Hepatic stellate cell (primary cell): ENCODE measurements at regions not wholly inside any gene's neighbourhood (a gene's known extent, or its start where the extent isn't known, plus 50 kb on each side); places are given as distances from the start of the nearest gene placed in this dataset.

ENCODE experiments used
- DNase-seq: peaks from one replicate; pipeline ENCODE4 v3.0.0; 2011; ENCODE audit warnings: low spot score

DNA sequence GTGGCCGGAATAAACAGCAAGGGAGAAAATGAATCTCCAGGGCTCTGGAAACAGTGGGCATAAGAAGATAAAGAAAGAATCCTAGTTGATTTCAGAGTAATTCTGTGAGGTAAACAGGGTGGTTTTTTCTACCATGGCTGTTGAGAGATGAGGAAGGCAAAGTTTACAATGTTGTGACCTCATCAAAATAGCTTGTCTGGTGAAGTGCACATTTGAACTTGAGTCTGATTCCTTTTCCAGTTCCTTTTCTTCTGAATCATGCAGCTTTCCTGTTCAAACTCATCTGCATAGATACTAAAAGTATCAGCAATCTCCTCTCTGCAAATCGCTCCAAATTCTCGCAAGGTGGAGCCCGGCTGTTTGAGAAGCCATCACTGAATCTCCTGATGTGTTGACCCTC, 161.7 kb downstream of the PLPP3 start:
- DNase-seq, result no peak

DNA sequence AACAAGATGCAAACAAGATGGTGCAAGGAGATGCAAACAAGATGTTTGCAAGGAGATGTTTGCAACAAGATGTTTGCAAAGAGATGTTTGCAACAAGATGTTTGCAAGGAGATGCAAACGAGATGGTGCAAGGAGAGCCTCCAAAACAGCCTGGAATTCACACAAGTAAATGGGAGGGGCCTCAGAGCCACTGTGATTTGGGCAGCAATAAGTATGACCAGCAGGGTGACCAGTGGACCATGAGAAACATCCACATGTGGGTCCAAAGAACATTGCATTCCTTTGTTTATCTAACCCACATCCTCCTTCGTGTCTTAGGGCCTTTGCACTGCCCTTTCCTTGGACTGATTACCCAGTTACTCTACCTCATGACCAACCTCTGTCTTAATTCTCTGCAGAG, 162.9 kb downstream of the PLPP3 start:
- no peak for DNase-seq

DNA sequence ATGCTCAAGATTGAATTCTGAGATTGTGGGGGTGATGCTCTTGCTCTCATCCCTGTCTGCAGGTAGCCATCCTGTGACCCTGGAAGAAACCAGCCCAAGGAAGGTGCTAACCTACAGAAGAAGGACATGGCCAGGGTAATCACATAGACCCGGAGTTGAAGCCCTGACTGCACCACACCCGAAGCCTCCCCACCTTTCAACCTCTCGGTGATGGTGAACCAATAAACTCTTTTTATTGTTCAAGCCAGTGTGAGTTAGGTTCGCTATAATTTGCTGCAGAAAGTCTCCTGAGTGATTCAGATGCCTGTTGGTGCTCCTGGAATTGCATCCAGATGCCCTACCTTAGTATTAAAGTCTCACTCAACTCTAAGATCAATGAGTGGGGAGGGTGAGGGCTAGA, 163.6 kb downstream of the PLPP3 start:
- no peak for DNase-seq

DNA sequence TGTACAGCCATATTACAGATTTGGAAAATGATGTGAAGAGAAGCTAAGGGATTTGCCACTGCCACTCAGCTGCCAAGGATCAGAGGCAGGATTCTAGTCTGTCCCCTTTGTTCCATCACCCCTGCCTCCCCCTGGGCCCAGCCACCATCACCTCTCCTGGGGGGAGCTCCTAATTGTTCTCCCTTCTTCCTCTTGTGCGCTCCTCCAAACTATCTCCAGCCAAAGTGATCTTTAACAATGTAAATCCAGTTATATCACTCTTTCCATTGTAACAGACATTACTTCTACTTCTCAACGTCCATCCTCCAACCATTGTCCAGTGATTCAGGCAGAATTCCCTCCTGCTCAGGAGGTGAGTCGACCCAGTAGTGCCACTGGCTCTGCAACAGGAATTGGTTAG, 164.1 kb downstream of the PLPP3 start:
- no peak for DNase-seq

DNA sequence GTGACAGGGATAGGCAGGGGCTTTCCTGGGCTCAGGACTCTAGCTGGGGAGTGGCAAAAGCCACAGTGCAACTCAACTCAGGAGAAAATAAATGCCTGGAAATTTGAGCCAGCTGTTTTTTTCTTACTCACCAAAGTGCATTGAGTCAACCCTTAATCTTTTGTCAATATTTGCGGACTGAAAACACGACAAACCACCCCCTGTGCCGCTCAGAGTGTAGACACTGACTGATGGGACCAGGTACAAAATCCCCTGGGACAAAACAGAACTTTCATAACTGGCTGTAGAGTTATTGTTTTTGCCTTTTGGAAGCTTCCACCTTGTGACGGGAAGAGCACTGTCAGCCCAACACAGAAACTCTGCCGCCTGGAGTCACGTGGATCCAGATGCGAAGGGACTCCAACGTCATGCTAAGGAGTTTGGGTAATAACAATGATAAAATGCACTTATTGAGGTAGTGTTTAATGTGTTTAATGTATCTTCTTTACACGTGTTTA, 164.6 kb downstream of the PLPP3 start:
- no peak for DNase-seq

DNA sequence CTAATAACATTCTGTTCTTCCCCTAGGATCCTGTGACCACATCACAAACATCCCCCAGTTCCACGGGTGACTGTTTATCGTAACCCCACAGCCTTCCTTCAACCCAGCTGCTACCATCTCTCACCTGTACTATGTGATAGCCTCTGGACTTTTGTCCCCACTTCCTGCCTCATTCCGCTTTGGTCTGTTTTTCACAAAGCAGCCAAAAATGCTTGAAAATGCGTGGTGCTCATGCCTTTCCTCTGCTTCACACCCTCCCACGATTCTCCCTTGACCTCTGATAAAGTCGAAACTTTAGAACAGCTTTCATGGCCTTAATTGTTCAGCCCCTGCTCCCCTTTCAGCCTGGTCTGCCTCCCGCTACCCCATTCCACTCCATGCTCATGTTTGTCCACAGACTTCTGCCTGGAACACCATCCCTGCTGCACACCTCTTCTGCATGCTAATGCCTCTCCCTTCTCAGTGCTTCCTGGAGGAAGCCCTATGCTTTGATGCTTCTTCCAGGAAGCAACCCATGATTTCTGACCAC, 165.6 kb downstream of the PLPP3 start:
- no peak for DNase-seq

DNA sequence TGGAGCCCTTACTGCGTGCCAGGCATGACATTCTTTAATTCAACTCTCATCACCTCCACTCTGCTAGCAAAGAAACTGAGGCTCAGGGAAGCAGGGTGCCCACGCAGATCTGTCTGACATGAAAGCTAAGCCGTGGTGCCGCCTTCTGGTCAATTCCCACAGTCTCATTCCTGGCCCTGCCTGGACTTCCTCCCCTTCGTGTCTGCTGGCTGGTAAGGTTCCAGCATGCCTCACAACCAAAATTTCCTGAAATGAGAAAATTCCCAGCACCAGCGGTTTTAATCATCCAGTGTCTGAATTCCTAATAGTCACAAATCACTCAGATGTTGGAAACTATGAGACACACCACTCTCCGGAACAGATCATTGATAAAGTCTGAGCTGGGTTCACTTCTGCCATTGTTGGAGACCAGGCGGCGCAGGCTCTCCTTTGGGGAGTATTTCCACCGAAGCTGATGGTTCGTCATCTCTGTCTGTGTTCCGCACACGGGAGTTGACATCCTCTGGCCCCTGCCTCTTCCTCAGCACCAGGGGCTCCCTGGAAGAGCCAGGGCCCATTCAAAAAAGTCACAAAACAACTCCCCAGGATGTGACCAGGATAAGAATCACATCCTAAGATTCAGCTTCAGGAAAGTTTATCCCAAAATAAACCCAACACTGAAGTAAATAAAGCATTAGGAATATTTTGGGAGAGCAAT, 167.7 kb downstream of the PLPP3 start:
- no peak for DNase-seq

DNA sequence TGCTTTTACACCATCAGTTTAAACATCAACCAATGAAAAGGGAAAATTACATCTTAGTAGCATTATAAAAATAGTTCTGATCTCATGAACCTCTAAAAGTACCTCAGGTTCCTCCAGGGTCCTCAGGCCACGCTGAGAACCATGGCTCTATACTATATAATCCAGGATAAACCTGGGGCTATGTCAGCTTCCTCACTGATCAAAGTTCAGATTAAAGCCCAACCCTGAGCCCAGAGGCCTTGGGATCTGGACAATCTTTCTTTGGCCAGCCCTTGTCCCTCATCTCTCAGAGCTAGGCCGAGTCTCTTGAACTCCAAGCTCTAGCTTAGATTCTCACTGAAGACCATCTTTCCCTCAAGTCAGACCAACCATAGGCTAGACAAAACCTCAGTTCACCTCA, 168.3 kb downstream of the PLPP3 start:
- DNase-seq, result no peak

DNA sequence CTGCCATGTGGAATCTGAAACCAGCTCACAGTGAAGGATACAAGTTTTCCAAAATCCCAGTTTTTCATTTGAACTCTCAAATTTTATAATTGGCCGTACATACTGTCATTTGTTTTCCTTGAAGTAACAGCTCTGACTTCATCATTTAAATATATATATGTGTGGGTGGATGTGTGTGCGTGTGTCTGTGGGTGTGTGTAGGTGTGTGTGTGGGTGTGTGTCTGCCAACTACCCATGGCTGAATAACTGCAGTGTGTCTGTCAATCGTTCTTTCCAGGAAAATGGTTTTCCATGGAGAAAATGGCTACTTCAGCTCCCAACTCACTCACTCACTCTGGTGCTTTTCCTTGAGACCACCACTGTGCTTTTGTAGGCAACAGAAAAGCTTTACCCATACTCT, 169.0 kb downstream of the PLPP3 start:
- no peak for DNase-seq

DNA sequence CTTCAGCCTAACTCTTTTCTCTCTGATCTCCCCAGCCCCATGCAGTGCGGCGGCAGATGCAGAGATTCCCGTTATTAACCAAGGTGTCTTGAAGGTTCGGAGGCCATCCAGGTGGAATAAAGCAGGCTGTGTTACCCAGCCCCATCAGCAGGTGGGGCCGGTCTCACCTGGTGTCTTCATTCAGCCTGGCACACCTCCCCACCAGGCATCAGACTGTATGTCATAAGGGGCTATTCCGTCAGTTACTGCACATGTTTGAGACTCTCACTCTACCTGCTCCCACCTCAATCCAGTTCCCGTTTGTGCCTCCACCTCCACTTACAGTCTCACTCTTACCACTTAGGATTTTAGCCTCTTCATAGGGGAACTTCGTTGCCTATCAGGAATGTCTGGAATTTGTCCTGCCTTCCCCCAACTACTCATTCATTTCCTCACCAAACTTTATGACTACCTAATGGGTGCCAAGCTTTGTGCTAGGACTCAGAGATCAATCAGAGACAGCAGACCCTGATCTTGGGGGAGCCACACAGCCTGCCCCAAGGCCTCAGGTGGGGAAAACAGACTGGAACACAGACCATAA, 170.2 kb downstream of the PLPP3 start:
- no peak for DNase-seq

DNA sequence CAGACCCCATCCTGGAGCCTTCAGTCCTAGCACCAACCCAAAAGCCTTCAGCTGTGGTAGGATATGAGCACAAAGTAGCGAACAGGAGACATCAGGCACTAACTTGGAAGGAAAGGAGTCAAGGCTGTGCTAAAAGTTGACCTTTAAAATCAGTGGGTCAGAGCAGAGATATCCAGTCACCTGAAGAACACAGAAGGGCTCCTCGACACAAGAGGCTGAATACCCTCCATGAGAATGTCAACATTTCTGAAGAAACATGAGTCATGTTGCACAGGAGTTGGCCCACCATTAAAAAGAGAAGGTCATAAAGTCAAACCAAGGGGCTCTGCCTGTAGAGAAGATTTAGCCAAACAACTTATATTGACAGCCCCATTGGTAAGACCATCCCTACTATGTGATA, 172.5 kb downstream of the PLPP3 start:
- DNase-seq, result no peak

DNA sequence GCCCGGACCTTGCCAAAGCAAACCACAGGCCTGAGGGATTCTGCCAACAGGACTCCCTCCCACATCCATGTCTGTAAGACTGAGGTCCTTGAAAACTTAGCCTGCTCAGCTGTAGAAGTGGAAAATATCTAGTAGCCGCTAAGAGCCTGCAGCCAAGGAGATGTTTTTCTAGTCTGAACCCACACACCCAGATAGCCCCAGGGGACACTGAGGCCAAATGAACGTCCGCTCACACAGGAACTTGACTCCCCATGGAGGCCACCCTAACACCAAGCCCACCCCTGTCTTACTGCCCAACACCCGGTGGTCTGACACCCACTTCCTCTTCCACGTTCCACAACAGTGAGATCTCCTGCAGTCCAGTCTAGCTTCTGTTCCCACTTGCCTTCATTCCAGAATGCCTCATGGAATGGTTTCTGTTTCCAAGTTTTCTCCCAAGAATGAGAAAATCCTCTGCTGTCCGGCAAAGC, 174.8 kb downstream of the PLPP3 start:
- DNase-seq, result no peak

DNA sequence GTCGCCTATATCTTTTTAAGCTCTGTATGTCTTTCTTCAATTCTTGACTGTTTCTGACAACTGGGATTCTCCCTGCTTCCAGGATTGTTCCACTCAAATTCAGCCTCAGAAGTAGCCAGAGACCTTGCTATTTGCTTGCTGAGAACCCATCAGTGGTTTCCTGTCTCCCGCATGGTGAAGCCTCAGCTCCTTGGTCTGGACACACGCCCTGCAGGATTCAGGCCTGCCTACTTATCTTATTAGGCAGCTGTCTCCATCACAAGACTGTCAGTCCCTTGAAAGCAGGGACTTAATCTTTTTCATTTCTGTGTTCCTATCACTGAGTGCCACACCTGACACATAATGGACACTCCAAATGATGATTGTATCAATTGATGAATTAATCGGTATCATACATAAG, 175.3 kb downstream of the PLPP3 start:
- DNase-seq, result no peak

DNA sequence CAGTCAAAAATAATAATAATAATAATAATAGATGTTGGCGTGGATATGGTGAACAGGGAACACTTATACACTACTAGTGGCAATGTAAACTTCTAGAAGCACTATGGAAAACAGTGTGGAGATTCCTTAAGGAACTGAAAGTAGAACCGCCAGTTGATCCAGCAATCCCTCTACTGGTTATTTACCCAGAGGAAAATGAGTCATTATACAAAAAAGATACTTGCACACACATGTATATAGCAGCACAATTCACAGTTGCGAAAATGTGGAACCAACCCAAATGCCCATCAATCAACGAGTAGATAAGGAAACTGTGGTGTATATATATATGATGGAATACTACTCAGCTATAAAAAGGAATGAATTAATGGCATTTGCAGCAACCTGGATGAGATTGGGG, 176.0 kb downstream of the PLPP3 start:
- DNase-seq, result no peak

DNA sequence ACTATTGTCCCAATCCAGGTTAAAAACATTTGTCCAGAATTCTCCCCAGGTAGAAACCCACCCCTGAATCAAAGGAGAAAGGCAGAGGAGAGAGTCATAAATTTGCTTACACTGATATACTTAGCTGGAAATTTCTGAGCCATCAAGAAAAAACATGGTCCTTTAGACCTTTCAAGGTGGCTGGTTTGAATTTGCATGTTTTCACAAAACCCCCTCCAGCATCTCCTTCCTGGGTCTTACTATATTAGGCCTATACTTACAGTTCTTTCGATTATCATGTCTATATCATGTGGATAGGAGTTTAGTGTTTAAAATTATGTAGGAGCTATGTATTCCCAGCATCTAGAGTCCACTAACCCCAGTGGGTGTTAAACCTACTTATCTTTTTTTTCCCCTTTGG, 178.2 kb downstream of the PLPP3 start:
- DNase-seq, result no peak

DNA sequence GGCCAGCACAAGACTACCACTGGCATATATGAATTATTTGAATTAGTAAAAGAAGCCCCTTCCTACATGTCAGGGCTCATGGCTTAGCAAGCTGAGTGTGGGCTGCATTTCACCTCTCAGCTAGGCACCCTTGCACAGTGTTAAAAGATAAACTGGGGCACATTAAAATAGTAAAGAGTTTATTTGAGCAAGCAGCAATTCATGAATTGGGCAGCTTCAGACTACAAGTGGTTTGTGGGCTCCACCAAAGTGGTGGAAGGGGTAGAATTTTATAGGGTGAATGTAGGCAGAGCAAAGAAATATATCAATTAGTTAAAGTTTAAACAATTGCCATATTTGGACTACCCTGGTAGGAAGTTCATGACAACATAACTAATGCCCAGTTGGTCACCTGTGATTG, 178.8 kb downstream of the PLPP3 start:
- DNase-seq, result no peak

DNA sequence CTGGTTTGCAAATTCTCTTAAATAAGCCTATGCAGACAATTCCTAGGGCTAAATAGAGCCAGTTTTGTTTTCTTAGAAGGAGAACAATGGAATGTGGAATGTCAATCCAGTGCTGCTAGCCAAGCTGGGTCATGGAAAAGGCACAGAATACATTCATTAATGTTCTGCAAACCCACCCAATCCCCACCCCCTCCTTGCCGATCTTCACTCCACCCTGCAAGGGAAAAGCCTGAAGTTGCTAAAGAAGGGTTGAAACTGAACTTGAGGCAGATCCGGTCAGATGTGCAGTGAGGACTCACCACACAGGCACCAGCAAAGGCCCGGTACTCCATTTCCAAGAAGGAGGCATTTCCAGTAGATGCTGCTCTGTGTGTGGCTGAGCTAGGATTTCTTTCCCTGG, 179.6 kb downstream of the PLPP3 start:
- DNase-seq, result no peak

DNA sequence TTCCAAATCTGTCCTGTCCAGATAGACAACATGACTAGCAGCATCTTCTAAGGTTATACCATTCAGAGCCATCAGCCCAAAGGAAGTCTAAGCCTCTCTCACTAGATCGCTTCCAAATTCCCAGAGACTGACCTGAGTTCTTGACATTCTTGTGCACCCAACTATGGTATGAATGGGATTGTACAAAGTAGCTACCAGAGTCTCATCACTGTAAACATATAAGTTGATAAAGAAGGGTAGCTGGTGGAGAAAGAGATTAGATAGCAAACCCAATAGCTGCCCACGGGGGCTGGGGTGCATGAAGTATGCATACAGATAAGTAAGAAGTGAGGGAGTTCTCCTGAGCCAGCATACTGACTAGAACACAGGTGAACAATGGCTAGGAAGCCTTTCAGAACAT, 180.0 kb downstream of the PLPP3 start:
- no peak for DNase-seq

DNA sequence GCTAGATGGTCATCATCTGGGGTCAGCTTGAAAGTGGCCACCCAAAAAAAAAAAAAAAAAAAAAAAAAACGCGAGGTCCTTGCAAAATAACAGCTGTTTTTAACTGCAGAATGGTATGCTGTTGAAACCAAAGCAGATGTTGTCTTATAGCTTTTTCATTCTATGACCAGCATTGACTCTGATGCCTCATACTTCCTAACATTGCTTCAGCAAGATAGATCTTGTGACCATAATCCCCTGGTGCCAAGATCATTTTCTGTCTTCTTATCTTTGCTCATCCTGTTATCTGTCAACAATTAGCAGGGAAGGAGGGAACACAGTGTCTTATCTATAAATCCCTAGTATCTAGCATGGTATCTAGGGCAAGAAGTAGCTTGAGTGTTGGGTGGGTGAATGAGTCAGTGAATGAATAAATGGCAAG, 181.5 kb downstream of the PLPP3 start:
- no peak for DNase-seq

DNA sequence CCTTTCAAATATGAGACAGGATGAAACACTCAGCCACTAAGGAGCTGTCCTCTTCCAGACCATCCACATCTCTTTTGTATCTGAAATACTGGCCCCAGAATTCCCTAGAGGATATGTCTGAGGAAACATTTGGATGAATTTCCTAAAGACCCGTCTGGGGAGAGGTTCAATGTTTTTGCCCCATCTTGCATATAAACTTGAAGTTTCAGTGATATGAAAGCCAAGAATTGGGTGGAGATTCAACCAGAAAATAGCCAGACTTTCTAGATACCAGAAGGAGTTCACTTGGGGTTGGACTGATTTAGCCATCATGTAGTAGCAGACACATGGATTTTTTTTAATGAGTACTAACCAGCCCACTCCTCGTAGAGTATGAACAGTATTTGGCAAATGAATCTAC, 182.0 kb downstream of the PLPP3 start:
- DNase-seq, result no peak

DNA sequence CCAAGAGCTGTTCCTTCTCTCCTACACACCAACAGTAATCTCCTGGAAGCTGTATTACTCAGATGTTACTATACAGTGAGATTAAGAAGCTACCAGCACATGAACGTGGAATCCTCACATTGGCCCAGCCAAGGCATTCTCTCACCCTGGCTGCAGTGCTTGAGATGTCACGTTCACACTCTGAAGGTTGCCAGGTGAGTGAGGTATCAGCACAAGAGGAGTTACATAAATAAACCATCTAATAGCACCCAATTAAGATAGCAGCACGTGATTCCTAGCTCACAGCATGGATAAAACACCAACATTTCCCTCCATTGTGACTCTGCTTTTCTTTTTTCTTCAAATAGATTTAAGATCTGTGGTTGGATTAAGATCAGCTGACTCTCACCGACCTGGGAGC, 182.8 kb downstream of the PLPP3 start:
- DNase-seq, result no peak

DNA sequence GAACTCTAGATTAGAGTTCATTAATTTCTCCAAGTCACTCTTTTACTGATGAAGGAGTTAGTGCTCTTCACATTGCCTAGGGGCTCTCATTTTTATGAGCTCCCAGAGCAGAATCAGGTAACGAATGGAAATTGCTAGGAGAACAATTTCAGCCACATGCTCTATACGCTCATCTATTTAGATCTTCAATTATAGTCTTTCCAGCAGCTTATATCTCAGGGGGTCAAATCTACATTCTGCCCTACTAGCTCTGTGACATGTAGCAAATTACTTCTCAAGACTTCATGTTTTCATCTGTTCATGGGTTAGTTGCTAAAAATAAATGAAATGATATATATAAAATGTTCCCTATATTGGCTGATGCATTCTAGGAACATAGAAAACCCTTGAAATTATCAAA, 183.6 kb downstream of the PLPP3 start:
- DNase-seq, result no peak

DNA sequence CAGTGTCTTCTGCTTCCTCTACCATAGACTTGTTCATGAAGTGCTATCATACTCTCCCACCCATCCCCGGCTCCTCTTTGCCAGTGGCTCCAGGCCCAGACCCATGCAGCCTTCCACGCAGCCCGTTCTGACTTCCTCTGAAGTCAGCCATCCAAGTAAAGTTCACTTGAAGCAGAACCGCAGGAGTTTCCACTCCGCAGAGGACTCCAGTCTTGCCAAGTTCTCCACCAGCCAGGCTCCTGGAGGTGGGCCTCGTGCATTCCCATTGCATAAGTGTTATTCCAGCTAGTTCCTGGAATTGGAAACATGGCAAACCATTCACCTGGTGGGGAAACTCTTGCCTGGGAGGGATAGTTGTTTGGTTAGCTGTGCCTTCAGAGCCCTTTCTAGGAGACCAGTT, 185.1 kb downstream of the PLPP3 start:
- DNase-seq, result no peak
